ENCODE measurements at regions not wholly inside any gene's neighbourhood (a gene's known extent, or its start where the extent isn't known, plus 50 kb on each side); places are given as distances from the start of the nearest gene placed in this dataset.

GRCh38 chr7:119515962-119516361, 757.0 kb upstream of the KCND2 start:
- TF ChIP-seq CTCF (IDR thresholded peaks at IDR 0.05; ENCODE audit: low read depth, low read length) = no peak
- CTCF ChIA-PET = interaction anchor here (0.6 kb wide), 1 partner anchor 70 kb away, joined by 3 read pairs; no protein-coding TSS in a partner anchor
- H3K9me3 ChIP-seq (ENCODE audit: control insufficient read depth, insufficient read depth, low read length) = peaks cover 3% of the 10 kb centered on the region; the same call in 1 of the 2 replicates
- POLR2A ChIA-PET = no interaction called here
- DNase-seq (ENCODE audit: low read depth, low spot score) = no peak
- H3K27ac ChIP-seq (ENCODE audit: low read depth, low read length) = no peak overlapping the region
- no peaks in the 10 kb centered on the region for H3K27me3 ChIP-seq (ENCODE audit: control insufficient read depth, insufficient read depth, low read length)
- no peak overlapping the region for H3K4me3 ChIP-seq (ENCODE audit: low read depth, low read length)

GRCh38 chr7:119522263-119522662, 750.7 kb upstream of the KCND2 start:
- Histone ChIP-seq H3K27me3 (ENCODE audit: control insufficient read depth, insufficient read depth, low read length) (no peaks in the 10 kb centered on the region), H3K4me3 (ENCODE audit: low read depth, low read length) (no peak overlapping the region), H3K27ac (ENCODE audit: low read depth, low read length) (no peak overlapping the region), H3K9me3 (ENCODE audit: control insufficient read depth, insufficient read depth, low read length) (peaks cover 3% of the 10 kb centered on the region)
- CTCF ChIA-PET = no interaction called here
- TF ChIP-seq CTCF (IDR thresholded peaks at IDR 0.05; ENCODE audit: low read depth, low read length) = no peak
- POLR2A ChIA-PET = no interaction called here
- DNase-seq (ENCODE audit: low read depth, low spot score) = no peak

- TF ChIP-seq CTCF (IDR thresholded peaks at IDR 0.05; ENCODE audit: low read depth, low read length) = no peak
- no peak for DNase-seq (ENCODE audit: low read depth, low spot score)
- Histone ChIP-seq H3K4me3 (ENCODE audit: low read depth, low read length) (no peak overlapping the region), H3K27ac (ENCODE audit: low read depth, low read length) (no peak overlapping the region), H3K27me3 (ENCODE audit: control insufficient read depth, insufficient read depth, low read length) (no peaks in the 10 kb centered on the region), H3K9me3 (ENCODE audit: control insufficient read depth, insufficient read depth, low read length) (peaks cover 3% of the 10 kb centered on the region)
- ChIA-PET CTCF (no interaction called here), POLR2A (no interaction called here)
Observed at GRCh38 chr7:119522698-119523097, 750.3 kb upstream of the KCND2 start.

- peak; percentile 4 for DNase-seq (ENCODE audit: low read depth, low spot score)
- no peak overlapping the region for H3K27ac ChIP-seq (ENCODE audit: low read depth, low read length)
- no peak for TF ChIP-seq CTCF (IDR thresholded peaks at IDR 0.05; ENCODE audit: low read depth, low read length)
- ChIA-PET POLR2A (no interaction called here), CTCF (no interaction called here)
- H3K9me3 ChIP-seq (ENCODE audit: control insufficient read depth, insufficient read depth, low read length) = no peaks in the 10 kb centered on the region
- no peak overlapping the region for H3K4me3 ChIP-seq (ENCODE audit: low read depth, low read length)
- H3K27me3 ChIP-seq (ENCODE audit: control insufficient read depth, insufficient read depth, low read length) = no peaks in the 10 kb centered on the region
Observed at GRCh38 chr7:119545118-119545517, 727.9 kb upstream of the KCND2 start.

GRCh38 chr7:119555788-119556187, 717.2 kb upstream of the KCND2 start:
- H3K9me3 ChIP-seq (ENCODE audit: control insufficient read depth, insufficient read depth, low read length) = no peaks in the 10 kb centered on the region
- no peak overlapping the region for H3K4me3 ChIP-seq (ENCODE audit: low read depth, low read length)
- no peak for DNase-seq (ENCODE audit: low read depth, low spot score)
- CTCF ChIA-PET = no interaction called here
- POLR2A ChIA-PET = no interaction called here
- TF ChIP-seq CTCF (IDR thresholded peaks at IDR 0.05; ENCODE audit: low read depth, low read length) = no peak
- no peak overlapping the region for H3K27ac ChIP-seq (ENCODE audit: low read depth, low read length)
- H3K27me3 ChIP-seq (ENCODE audit: control insufficient read depth, insufficient read depth, low read length) = no peaks in the 10 kb centered on the region

All from AG04450 (cell line).